H1 (cell line): ENCODE measurements at regions not wholly inside any gene's neighbourhood (a gene's known extent, or its start where the extent isn't known, plus 50 kb on each side); places are given as distances from the start of the nearest gene placed in this dataset.

Experiments
- CTCF ChIA-PET: fragments of 300-600 bp; sonication (Branson Sonifier 250); formaldehyde crosslinking; loops from one replicate; lab custom pipeline; 2021; ENCODE audit not compliant: partially characterized antibody; lab: Charles Lee
- POLR2A ChIA-PET: fragments of 300-600 bp; sonication (Branson Sonifier 250); formaldehyde crosslinking; loops from one replicate; lab custom pipeline; 2021; ENCODE audit warnings: inconsistent platforms; ENCODE audit not compliant: partially characterized antibody; lab: Charles Lee
- DNase-seq, 2 experiments: peaks; one replicate each; pipeline versions ENCODE4 v3.0.0 to v3.0.0-alpha.2; 2010 to 2022; ENCODE audit warnings: low spot score in 2 of 2, low read depth in 1 of 2, mixed read lengths in 1 of 2
- FAIRE-seq: peaks from 2 replicates; lab custom pipeline; 2011; peaks lifted over from hg19 to GRCh38; lab: Jason Lieb, UNC
- H2AFZ ChIP-seq: 2 replicates; pipeline ENCODE4 v1.8.1; 2012; ENCODE audit warnings: low read length, inconsistent platforms
- H2AK5ac ChIP-seq: 2 replicates; pipeline ENCODE4 v1.6.1; 2013; ENCODE audit warnings: low read depth, low read length
- H2BK120ac ChIP-seq: replicated peaks from 2 replicates; pipeline ENCODE3; 2013; ENCODE audit warnings: low read depth, low read length, inconsistent platforms
- H2BK12ac ChIP-seq: 2 replicates; pipeline ENCODE4 v1.6.1; 2013; ENCODE audit warnings: low read depth, low read length
- H2BK15ac ChIP-seq: 2 replicates; pipeline ENCODE4 v1.6.1; 2013; ENCODE audit warnings: low read length
- H2BK20ac ChIP-seq: 2 replicates; pipeline ENCODE4 v1.6.1; 2013; ENCODE audit warnings: low read length
- H2BK5ac ChIP-seq: 2 replicates; pipeline ENCODE4 v1.6.1; 2013; ENCODE audit warnings: low read depth, low read length
- H3K14ac ChIP-seq: 2 replicates; pipeline ENCODE4 v1.6.1; 2013; ENCODE audit warnings: inconsistent platforms; ENCODE audit not compliant: insufficient read length
- H3K18ac ChIP-seq: 2 replicates; pipeline ENCODE4 v1.6.1; 2013; ENCODE audit warnings: low read length; ENCODE audit errors: extremely low read depth
- H3K23ac ChIP-seq: 2 replicates; pipeline ENCODE4 v1.6.1; 2013; ENCODE audit warnings: inconsistent platforms; ENCODE audit not compliant: insufficient read length
- H3K23me2 ChIP-seq: 2 replicates; pipeline ENCODE4 v1.6.1; 2013; ENCODE audit warnings: low read depth, low read length
- H3K27ac ChIP-seq: 2 replicates; pipeline ENCODE4 v1.6.1; 2011; ENCODE audit warnings: low read depth, low read length, inconsistent platforms
- H3K27me3 ChIP-seq, 4 experiments: replicated peaks in 1 of 4; 1 replicate in 1 of 4; 2 replicates in 3 of 4; pipeline versions ENCODE4 v1.6.1 to v1.8.1; 2011 to 2013; ENCODE audit warnings: low read length in 3 of 4, mild to moderate bottlenecking in 3 of 4, inconsistent platforms in 2 of 4, mixed read lengths in 2 of 4, moderate library complexity in 1 of 4; ENCODE audit not compliant: control insufficient read depth in 3 of 4, insufficient read depth in 3 of 4; ENCODE audit errors: extremely low read depth in 1 of 4
- H3K36me3 ChIP-seq, 4 experiments: 2 replicates each; pipeline versions ENCODE4 v1.6.1 to v1.8.1; 2011 to 2013; ENCODE audit warnings: mild to moderate bottlenecking in 4 of 4, low read length in 3 of 4, moderate library complexity in 2 of 4, control low read depth in 1 of 4, inconsistent platforms in 1 of 4; ENCODE audit not compliant: insufficient read depth in 4 of 4, control insufficient read depth in 2 of 4
- H3K4ac ChIP-seq: replicated peaks from 2 replicates; pipeline ENCODE3; 2013; ENCODE audit warnings: low read length, low read depth, mixed read lengths, inconsistent platforms; ENCODE audit not compliant: insufficient read length
- H3K4me1 ChIP-seq, 4 experiments: replicated peaks in 1 of 4; 1 replicate in 1 of 4; 2 replicates in 3 of 4; pipeline versions ENCODE4 v1.6.1 to v1.8.1; 2011 to 2013; ENCODE audit warnings: low read length in 3 of 4, inconsistent platforms in 2 of 4, mixed read lengths in 1 of 4; ENCODE audit not compliant: insufficient read depth in 4 of 4, control insufficient read depth in 3 of 4
- H3K4me2 ChIP-seq, 2 experiments: 2 replicates each; pipeline versions ENCODE4 v1.6.1 to v1.8.1; 2011 to 2013; ENCODE audit warnings: low read depth in 2 of 2, low read length in 2 of 2, control low read depth in 1 of 2, inconsistent platforms in 1 of 2, mild to moderate bottlenecking in 1 of 2; ENCODE audit not compliant: insufficient read depth in 1 of 2
- H3K4me3 ChIP-seq, 4 experiments: fragments of 200-600, 300-600 bp in 1 of 4; sonication (generic), shearing (Covaris generic), sonication (Bioruptor Twin) in 1 of 4; 2 replicates each; pipeline versions ENCODE4 v1.5.1 to v1.8.1; 2011 to 2016; ENCODE audit warnings: low read length in 4 of 4, low read depth in 3 of 4, control low read depth in 2 of 4, inconsistent platforms in 2 of 4, mild to moderate bottlenecking in 2 of 4, mixed read lengths in 1 of 4, moderate library complexity in 1 of 4; ENCODE audit not compliant: insufficient read depth in 2 of 4; ENCODE audit errors: extremely low read depth in 1 of 4
- H3K56ac ChIP-seq: replicated peaks from 2 replicates; pipeline ENCODE3; 2013; ENCODE audit warnings: low read depth, mild to moderate bottlenecking, mixed read lengths, low read length, inconsistent platforms; ENCODE audit not compliant: insufficient read length
- H3K79me1 ChIP-seq: 2 replicates; pipeline ENCODE4 v1.6.1; 2013; ENCODE audit warnings: low read depth, low read length, control low read depth
- H3K79me2 ChIP-seq, 2 experiments: 2 replicates each; pipeline versions ENCODE4 v1.6.1 to v1.8.1; 2012 to 2013; ENCODE audit warnings: low read length in 2 of 2, mild to moderate bottlenecking in 2 of 2, inconsistent platforms in 1 of 2; ENCODE audit not compliant: insufficient read depth in 2 of 2, control insufficient read depth in 1 of 2
- H3K9ac ChIP-seq, 4 experiments: replicated peaks in 1 of 4; 1 replicate in 1 of 4; 2 replicates in 3 of 4; pipeline versions ENCODE4 v1.6.1 to v1.8.1; 2011 to 2013; ENCODE audit warnings: low read depth in 3 of 4, low read length in 3 of 4, control low read depth in 2 of 4, mild to moderate bottlenecking in 2 of 4, moderate library complexity in 2 of 4, inconsistent platforms in 1 of 4; ENCODE audit errors: extremely low read depth in 1 of 4
- H3K9me3 ChIP-seq, 2 experiments: 2 replicates each; pipeline versions ENCODE4 v1.6.1 to v1.8.1; 2012 to 2013; ENCODE audit warnings: mild to moderate bottlenecking in 2 of 2, moderate library complexity in 2 of 2, control low read depth in 1 of 2, inconsistent platforms in 1 of 2, low read depth in 1 of 2, low read length in 1 of 2, mixed read lengths in 1 of 2; ENCODE audit not compliant: insufficient read depth in 2 of 2
- H4K20me1 ChIP-seq, 2 experiments: replicated peaks in 1 of 2; 2 replicates each; pipeline versions ENCODE3 to v1.8.1; 2011 to 2013; ENCODE audit warnings: inconsistent platforms in 2 of 2, low read length in 2 of 2, mild to moderate bottlenecking in 1 of 2; ENCODE audit not compliant: insufficient read depth in 2 of 2, control insufficient read depth in 1 of 2
- H4K5ac ChIP-seq: 2 replicates; pipeline ENCODE4 v1.6.1; 2013; ENCODE audit warnings: low read length, low read depth, mixed read lengths, inconsistent platforms; ENCODE audit not compliant: insufficient read length
- H4K8ac ChIP-seq: 2 replicates; pipeline ENCODE4 v1.8.0; 2013; ENCODE audit warnings: mild to moderate bottlenecking, moderate library complexity, low read length, inconsistent platforms; ENCODE audit not compliant: insufficient read depth; ENCODE audit errors: extremely low read depth
- H4K91ac ChIP-seq: replicated peaks from 2 replicates; pipeline ENCODE3; 2013; ENCODE audit warnings: low read length, mixed read lengths, inconsistent platforms; ENCODE audit not compliant: insufficient read length
- ASH2L ChIP-seq: fragments of 200-600, 300-600 bp; sonication (generic); IDR thresholded peaks from one replicate; pipeline ENCODE4 v1.7.1; 2017; ENCODE audit warnings: low read length
- CBX8 ChIP-seq: fragments of 300-800, 300-1000 bp; sonication (generic); IDR thresholded peaks from 2 replicates; pipeline ENCODE4 v1.7.1; 2016; ENCODE audit warnings: low read depth, low read length, borderline replicate concordance
- E2F6 ChIP-seq: IDR thresholded peaks from 2 replicates; pipeline ENCODE4 v1.6.1; 2012; ENCODE audit warnings: inconsistent platforms
- HDAC2 ChIP-seq, 2 experiments: fragments of 300-600 bp in 1 of 2; sonication (generic) in 1 of 2; IDR thresholded peaks; 2 replicates each; pipeline ENCODE4 v1.6.1; 2011 to 2012; ENCODE audit warnings: low read depth in 2 of 2, low read length in 2 of 2, mild to moderate bottlenecking in 2 of 2, moderate library complexity in 2 of 2, borderline replicate concordance in 1 of 2, inconsistent platforms in 1 of 2
- HDAC6 ChIP-seq: IDR thresholded peaks from one replicate; pipeline ENCODE4 v1.7.1; 2012; ENCODE audit warnings: low read depth, mild to moderate bottlenecking, inconsistent platforms, low read length, moderate library complexity
- KDM1A ChIP-seq: fragments of 200-600, 300-600 bp; sonication (generic); IDR thresholded peaks from 2 replicates; pipeline ENCODE4 v1.7.1; 2016; ENCODE audit warnings: mild to moderate bottlenecking, low read length, borderline replicate concordance
- RFX5 ChIP-seq: IDR thresholded peaks from 2 replicates; pipeline ENCODE4 v1.6.1; 2011; ENCODE audit warnings: low read depth, low read length, improper control_type of control experiment, borderline replicate concordance
- SP2 ChIP-seq: IDR thresholded peaks from 2 replicates; pipeline ENCODE4 v1.6.1; 2012; ENCODE audit warnings: mild to moderate bottlenecking, low read length, inconsistent platforms
- TEAD4 ChIP-seq: IDR thresholded peaks from 2 replicates; pipeline ENCODE4 v1.6.1; 2012; ENCODE audit warnings: low read depth, low read length, inconsistent platforms, mixed read lengths
- USF2 ChIP-seq: IDR thresholded peaks from 2 replicates; pipeline ENCODE4 v1.6.1; 2011; ENCODE audit warnings: low read length, improper control_type of control experiment
- WGBS, 2 experiments: shearing (Covaris generic) in 1 of 2; methylation state at CpG; one replicate each; pipeline versions ENCODE4 v1.1.6 to v1.1.7; 2013 to 2015; ENCODE audit warnings: low lambda C conversion rate in 2 of 2, mixed read lengths in 2 of 2, inconsistent platforms in 1 of 2, low coverage in 1 of 2, missing lambda C conversion rate in 1 of 2; ENCODE audit not compliant: insufficient replicate concordance in 2 of 2, insufficient coverage in 1 of 2, insufficient read length in 1 of 2; ENCODE audit errors: extremely low coverage in 1 of 2, missing lambda C conversion rate in 1 of 2; 5-methylcytosine and 5-hydroxymethylcytosine counted together

GRCh38 chr14:80316441-80316840 is 105.1 kb upstream of the DIO2 start:
- no peak for DNase-seq
- no peak overlapping the region for H3K27ac ChIP-seq

More at GRCh38 chr14:80316441-80316840, 105.1 kb upstream of the DIO2 start:
- Histone ChIP-seq H3K79me1 (no peaks in the 10 kb centered on the region), H3K4ac (no peak overlapping the region), H4K20me1 (no peaks in the 10 kb centered on the region), H3K23me2 (no peaks in the 10 kb centered on the region), H3K4me1 (peaks cover 0 to 2% (median 0%) of the 10 kb centered on the region in 4 experiments; a peak in 1 of 7 replicates), H3K56ac (no peak overlapping the region), H2AK5ac (no peak overlapping the region), H2BK120ac (no peak overlapping the region), H2BK12ac (no peak overlapping the region), H2BK5ac (no peak overlapping the region), H3K14ac (no peak overlapping the region), H3K4me3 (no peak overlapping the region), H3K9me3 (no peaks in the 10 kb centered on the region; a peak in 1 of 4 replicates), H3K18ac (no peak overlapping the region), H3K4me2 (no peak overlapping the region), H3K36me3 (no peaks in the 10 kb centered on the region), H4K5ac (no peak overlapping the region), H2BK15ac (no peak overlapping the region), H3K79me2 (no peaks in the 10 kb centered on the region), H4K91ac (no peak overlapping the region), H3K9ac (no peak overlapping the region), H2BK20ac (no peak overlapping the region), H2AFZ (no peak overlapping the region), H3K27me3 (no peaks in the 10 kb centered on the region), H3K23ac (no peak overlapping the region), H4K8ac (no peak overlapping the region)
- ChIA-PET POLR2A (no interaction called here), CTCF (interaction anchor here (0.7 to 1.3 kb wide), 3 partner anchors 114 to 828 kb away, joined by 3 read pairs; no protein-coding TSS in a partner anchor)
- 87% methylated on average over 3 of the region's 3 CpGs; no CpG with 5 or more reads in 1 of the 2 experiments for WGBS, 2 experiments
- TF ChIP-seq SP2 (no peak), HDAC2 (IDR thresholded peaks at IDR 0.05; ENCODE audit: borderline replicate concordance in 1 of 2, low read depth in 2 of 2, low read length in 2 of 2) (no peak), E2F6 (no peak), USF2 (no peak), CBX8 (no peak), KDM1A (no peak), HDAC6 (no peak), TEAD4 (no peak), ASH2L (no peak), RFX5 (no peak)
- FAIRE-seq, result no peak
